ENCODE measurements at regions not wholly inside any gene's neighbourhood (a gene's known extent, or its start where the extent isn't known, plus 50 kb on each side); places are given as distances from the start of the nearest gene placed in this dataset.

DNA sequence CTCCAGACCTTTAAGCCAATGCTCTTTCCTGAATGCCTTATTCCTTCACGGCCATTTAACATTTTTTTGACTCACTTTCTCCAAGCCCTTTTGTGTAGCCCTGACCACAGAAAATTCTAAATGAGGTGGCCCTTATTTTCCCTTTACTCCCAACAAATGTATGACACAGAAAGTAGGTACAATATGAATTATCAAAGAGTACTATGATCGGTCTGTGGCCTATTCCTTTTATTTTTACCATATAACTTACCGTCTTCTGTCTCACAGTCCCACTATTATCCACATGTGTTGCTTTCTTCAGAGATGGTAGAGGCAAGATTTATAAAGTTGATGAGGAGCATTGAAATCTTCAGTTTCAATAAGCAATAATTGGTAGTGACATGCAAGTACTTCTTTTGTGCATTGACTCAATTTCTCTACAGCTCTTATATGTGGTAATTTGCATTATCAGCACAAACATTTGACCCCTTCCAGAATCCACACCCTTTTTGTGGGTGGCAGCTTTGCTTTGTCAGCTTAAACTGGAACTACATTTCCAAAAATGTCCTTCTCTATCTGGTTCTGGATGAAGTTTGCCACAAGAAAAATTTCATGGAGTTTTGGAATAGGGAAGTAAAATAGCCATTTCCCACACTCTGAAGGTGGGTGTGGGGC is 143.8 kb upstream of the GADL1 start:
- Histone ChIP-seq H3K9ac (ENCODE audit: low read length) (no peak overlapping the region), H3K9me3 (ENCODE audit: control insufficient read depth in 1 of 2, insufficient read depth in 1 of 2, low read depth in 1 of 2, low read length in 2 of 2) (no peaks in the 10 kb centered on the region; a peak in 1 of 4 replicates), H3K27ac (ENCODE audit: low read depth, low read length) (no peak overlapping the region), H3K4me1 (ENCODE audit: control insufficient read depth in 1 of 2, insufficient read depth in 2 of 2, low read length in 2 of 2) (peaks cover 6 to 23% of the 10 kb centered on the region in 2 experiments; a peak in 3 of 4 replicates), H4K20me1 (ENCODE audit: insufficient read depth) (no peaks in the 10 kb centered on the region), H3K4me2 (ENCODE audit: low read length) (no peak overlapping the region), H3K27me3 (ENCODE audit: insufficient read depth, low read length) (no peaks in the 10 kb centered on the region), H3K79me2 (ENCODE audit: insufficient read depth, low read length) (no peaks in the 10 kb centered on the region), H3K9me2 (ENCODE audit: insufficient read depth) (no peaks in the 10 kb centered on the region), H3K4me3 (replicated peaks in 1 of 2; ENCODE audit: low read depth in 1 of 2, low read length in 2 of 2) (no peak overlapping the region), H2AFZ (ENCODE audit: low read depth, low read length, poor library complexity, severe bottlenecking) (no peak overlapping the region), H3K36me3 (ENCODE audit: control insufficient read depth in 1 of 2, insufficient read depth in 2 of 2, low read length in 2 of 2) (no peaks in the 10 kb centered on the region)
- RAD21 ChIA-PET (ENCODE audit: low non-redundant PET in 1 of 2, low total read pairs in 2 of 2, uncharacterized antibody in 2 of 2, unreplicated experiment in 2 of 2): no interaction called here
- ATAC-seq (no peak), DNase-seq (ENCODE audit: low read depth, low spot score) (no peak)
- CTCF ChIA-PET: no interaction called here
- TF ChIP-seq EGR1 (IDR thresholded peaks at IDR 0.05; ENCODE audit: low read depth) (no peak), ZFX (IDR thresholded peaks at IDR 0.05) (no peak), CBX3 (IDR thresholded peaks at IDR 0.05; ENCODE audit: low read depth) (no peak), CEBPB (IDR thresholded peaks at IDR 0.05; ENCODE audit: low read depth) (no peak), RAD21 (IDR thresholded peaks at IDR 0.05; ENCODE audit: low read depth) (no peak), FOSL1 (IDR thresholded peaks at IDR 0.05; ENCODE audit: low read depth) (no peak), YY1 (IDR thresholded peaks at IDR 0.05; ENCODE audit: extremely low read depth, insufficient replicate concordance, low read depth, low read length) (no peak), EZH2phosphoT487 (IDR thresholded peaks at IDR 0.05; ENCODE audit: borderline replicate concordance) (no peak), SRF (IDR thresholded peaks at IDR 0.05; ENCODE audit: low read depth) (no peak), ELF1 (IDR thresholded peaks at IDR 0.05; ENCODE audit: borderline replicate concordance, low read depth) (no peak), SP1 (IDR thresholded peaks at IDR 0.05; ENCODE audit: low read depth) (no peak)
- TF ChIP-seq, protein P1, sequence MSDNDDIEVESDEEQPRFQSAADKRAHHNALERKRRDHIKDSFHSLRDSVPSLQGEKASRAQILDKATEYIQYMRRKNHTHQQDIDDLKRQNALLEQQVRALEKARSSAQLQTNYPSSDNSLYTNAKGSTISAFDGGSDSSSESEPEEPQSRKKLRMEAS (IDR thresholded peaks at IDR 0.05): no peak
- TF ChIP-seq, protein P2, sequence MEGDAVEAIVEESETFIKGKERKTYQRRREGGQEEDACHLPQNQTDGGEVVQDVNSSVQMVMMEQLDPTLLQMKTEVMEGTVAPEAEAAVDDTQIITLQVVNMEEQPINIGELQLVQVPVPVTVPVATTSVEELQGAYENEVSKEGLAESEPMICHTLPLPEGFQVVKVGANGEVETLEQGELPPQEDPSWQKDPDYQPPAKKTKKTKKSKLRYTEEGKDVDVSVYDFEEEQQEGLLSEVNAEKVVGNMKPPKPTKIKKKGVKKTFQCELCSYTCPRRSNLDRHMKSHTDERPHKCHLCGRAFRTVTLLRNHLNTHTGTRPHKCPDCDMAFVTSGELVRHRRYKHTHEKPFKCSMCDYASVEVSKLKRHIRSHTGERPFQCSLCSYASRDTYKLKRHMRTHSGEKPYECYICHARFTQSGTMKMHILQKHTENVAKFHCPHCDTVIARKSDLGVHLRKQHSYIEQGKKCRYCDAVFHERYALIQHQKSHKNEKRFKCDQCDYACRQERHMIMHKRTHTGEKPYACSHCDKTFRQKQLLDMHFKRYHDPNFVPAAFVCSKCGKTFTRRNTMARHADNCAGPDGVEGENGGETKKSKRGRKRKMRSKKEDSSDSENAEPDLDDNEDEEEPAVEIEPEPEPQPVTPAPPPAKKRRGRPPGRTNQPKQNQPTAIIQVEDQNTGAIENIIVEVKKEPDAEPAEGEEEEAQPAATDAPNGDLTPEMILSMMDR (IDR thresholded peaks at IDR 0.05 in 2 of 3, conservative IDR thresholded peaks at IDR 0.05 in 1 of 3; ENCODE audit: borderline replicate concordance in 1 of 3, insufficient read depth in 1 of 3, low read depth in 2 of 3, low read length in 2 of 3): no peak
- TF ChIP-seq, protein P3, sequence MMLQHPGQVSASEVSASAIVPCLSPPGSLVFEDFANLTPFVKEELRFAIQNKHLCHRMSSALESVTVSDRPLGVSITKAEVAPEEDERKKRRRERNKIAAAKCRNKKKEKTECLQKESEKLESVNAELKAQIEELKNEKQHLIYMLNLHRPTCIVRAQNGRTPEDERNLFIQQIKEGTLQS (IDR thresholded peaks at IDR 0.05): no peak
- POLR2A ChIA-PET: no interaction called here
- intact Hi-C loops (cut with micrococcal nuclease): no loop called here
- no TSS peak for BruUV-seq (replicated peaks)

Measured in HCT116 (cell line).